KMS-11 (cell line): ENCODE measurements at regions not wholly inside any gene's neighbourhood (a gene's known extent, or its start where the extent isn't known, plus 50 kb on each side); places are given as distances from the start of the nearest gene placed in this dataset.

Source experiments
- H2AFZ ChIP-seq: fragments of 200-600 bp; sonication (generic); 2 replicates; pipeline ENCODE4 v1.6.1; 2016; ENCODE audit warnings: antibody characterized with exemption, mixed run types, low read depth
- H3K27ac ChIP-seq: fragments of 200-600 bp; sonication (generic); 2 replicates; pipeline ENCODE4 v1.6.1; 2016; ENCODE audit warnings: mild to moderate bottlenecking, mixed run types
- H3K27me3 ChIP-seq: fragments of 200-600 bp; sonication (generic); 2 replicates; pipeline ENCODE4 v1.6.1; 2017; ENCODE audit warnings: mild to moderate bottlenecking, low read depth, mixed run types, moderate library complexity; ENCODE audit not compliant: insufficient read depth
- H3K36me3 ChIP-seq: fragments of 200-600 bp; sonication (generic); 2 replicates; pipeline ENCODE4 v1.6.1; 2017; ENCODE audit warnings: mild to moderate bottlenecking, mixed run types; ENCODE audit not compliant: insufficient read depth
- H3K4me1 ChIP-seq: fragments of 200-600 bp; sonication (generic); 2 replicates; pipeline ENCODE4 v1.6.1; 2016; ENCODE audit warnings: mild to moderate bottlenecking, low read depth, mixed run types; ENCODE audit not compliant: poor library complexity, severe bottlenecking
- H3K4me2 ChIP-seq: fragments of 200-600 bp; sonication (generic); 2 replicates; pipeline ENCODE4 v1.7.0; 2016; ENCODE audit warnings: mild to moderate bottlenecking, mixed run types
- H3K4me3 ChIP-seq: fragments of 200-600 bp; sonication (generic); IDR thresholded peaks from 2 replicates; pipeline ENCODE4 v1.6.1; 2017; ENCODE audit warnings: low read depth, low read length, mixed read lengths; ENCODE audit not compliant: insufficient read depth
- H3K79me2 ChIP-seq: fragments of 200-600 bp; sonication (generic); 2 replicates; pipeline ENCODE4 v1.6.1; 2016; ENCODE audit warnings: low read depth, mixed run types; ENCODE audit not compliant: insufficient read depth
- H3K9ac ChIP-seq: fragments of 200-600 bp; sonication (generic); 2 replicates; pipeline ENCODE4 v1.6.1; 2016; ENCODE audit warnings: mild to moderate bottlenecking, mixed run types
- H4K20me1 ChIP-seq: fragments of 200-600 bp; sonication (generic); 2 replicates; pipeline ENCODE4 v1.6.1; 2016; ENCODE audit warnings: mild to moderate bottlenecking, mixed run types; ENCODE audit not compliant: insufficient read depth
- TF ChIP-seq, protein P1 (sequence below): fragments of 200-600 bp; sonication (generic); conservative IDR thresholded peaks from 2 replicates; pipeline ENCODE4 v1.6.1; 2017; ENCODE audit warnings: low read depth, mild to moderate bottlenecking, antibody characterized with exemption, low read length, moderate library complexity, mixed read lengths

DNA sequence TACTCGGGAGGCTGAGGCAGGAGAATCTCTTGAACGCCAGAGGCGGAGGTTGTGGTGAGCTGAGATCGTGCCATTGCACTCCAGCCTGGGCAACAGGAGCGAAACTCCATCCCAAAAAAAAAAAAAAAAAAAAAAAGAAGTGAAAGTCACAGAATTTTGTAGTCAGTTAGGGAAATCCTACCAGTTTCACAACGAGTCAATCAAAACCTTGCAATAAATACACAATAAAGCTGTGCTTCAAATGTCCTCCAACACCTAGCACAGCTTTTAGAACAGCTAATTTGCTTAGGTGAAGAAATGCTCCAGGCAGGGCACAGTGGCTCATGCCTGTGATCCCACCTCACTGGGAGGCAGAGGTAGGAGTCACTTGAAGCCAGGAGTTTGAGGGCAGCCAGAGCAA, 112.8 kb upstream of the ATF7IP start:
- Histone ChIP-seq H2AFZ (no peak overlapping the region), H3K4me2 (no peak overlapping the region), H3K27me3 (no peaks in the 10 kb centered on the region), H3K27ac (no peak overlapping the region), H3K4me1 (peaks cover 17% of the 10 kb centered on the region), H3K36me3 (no peaks in the 10 kb centered on the region), H3K9ac (no peak overlapping the region), H3K4me3 (no peak overlapping the region), H3K79me2 (no peaks in the 10 kb centered on the region), H4K20me1 (no peaks in the 10 kb centered on the region)
- TF ChIP-seq, protein P1, sequence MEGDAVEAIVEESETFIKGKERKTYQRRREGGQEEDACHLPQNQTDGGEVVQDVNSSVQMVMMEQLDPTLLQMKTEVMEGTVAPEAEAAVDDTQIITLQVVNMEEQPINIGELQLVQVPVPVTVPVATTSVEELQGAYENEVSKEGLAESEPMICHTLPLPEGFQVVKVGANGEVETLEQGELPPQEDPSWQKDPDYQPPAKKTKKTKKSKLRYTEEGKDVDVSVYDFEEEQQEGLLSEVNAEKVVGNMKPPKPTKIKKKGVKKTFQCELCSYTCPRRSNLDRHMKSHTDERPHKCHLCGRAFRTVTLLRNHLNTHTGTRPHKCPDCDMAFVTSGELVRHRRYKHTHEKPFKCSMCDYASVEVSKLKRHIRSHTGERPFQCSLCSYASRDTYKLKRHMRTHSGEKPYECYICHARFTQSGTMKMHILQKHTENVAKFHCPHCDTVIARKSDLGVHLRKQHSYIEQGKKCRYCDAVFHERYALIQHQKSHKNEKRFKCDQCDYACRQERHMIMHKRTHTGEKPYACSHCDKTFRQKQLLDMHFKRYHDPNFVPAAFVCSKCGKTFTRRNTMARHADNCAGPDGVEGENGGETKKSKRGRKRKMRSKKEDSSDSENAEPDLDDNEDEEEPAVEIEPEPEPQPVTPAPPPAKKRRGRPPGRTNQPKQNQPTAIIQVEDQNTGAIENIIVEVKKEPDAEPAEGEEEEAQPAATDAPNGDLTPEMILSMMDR, result no peak

DNA sequence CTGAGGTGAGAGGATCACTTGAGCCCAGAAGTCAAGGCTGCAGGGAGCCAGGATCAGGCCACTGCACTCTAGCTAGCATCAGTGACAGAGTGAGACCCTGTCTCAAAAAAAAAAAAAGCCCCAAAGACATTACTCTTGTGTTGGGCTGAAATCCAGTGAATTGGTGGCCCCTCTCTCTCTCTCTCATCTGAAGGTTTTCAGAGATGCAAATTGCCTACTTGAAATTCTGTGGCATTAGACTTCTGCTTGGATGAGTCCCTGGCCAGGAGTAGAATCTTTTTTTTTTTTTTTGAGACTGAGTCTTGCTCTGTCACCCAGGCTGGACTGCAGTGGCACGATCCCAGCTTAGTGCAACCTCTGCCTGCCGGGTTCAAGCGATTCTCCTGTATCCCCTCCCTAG, 112.0 kb upstream of the ATF7IP start:
- no peak overlapping the region for H3K9ac ChIP-seq
- no peak overlapping the region for H2AFZ ChIP-seq
- H3K4me3 ChIP-seq, result no peak overlapping the region
- TF ChIP-seq, protein P1, result no peak
- H3K79me2 ChIP-seq, result no peaks in the 10 kb centered on the region
- no peaks in the 10 kb centered on the region for H3K36me3 ChIP-seq
- no peak overlapping the region for H3K4me2 ChIP-seq
- H3K27me3 ChIP-seq, result no peaks in the 10 kb centered on the region
- no peaks in the 10 kb centered on the region for H4K20me1 ChIP-seq
- H3K27ac ChIP-seq, result no peak overlapping the region
- H3K4me1 ChIP-seq, result peaks cover 25% of the 10 kb centered on the region

DNA sequence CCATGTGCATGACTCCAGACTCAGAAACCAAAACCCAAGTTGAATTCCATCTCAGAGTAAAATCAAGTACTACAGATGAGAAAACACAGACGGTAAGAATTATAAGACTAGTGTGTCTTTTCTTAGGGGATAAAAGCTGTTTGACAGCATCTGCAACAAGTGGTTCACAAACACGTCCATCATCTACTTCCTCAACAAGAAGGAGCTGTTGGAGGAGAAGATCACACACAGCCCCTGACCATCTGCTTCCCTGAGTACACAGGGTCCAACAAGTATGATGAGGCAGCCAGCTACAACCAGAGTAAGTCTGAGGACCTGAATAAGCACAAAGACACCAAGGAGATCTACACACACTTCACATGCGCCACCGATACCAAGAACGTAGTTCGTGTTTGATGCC, 110.7 kb upstream of the ATF7IP start:
- Histone ChIP-seq H3K27me3 (no peaks in the 10 kb centered on the region), H3K36me3 (no peaks in the 10 kb centered on the region), H3K4me3 (no peak overlapping the region), H3K27ac (no peak overlapping the region), H3K4me1 (peaks cover 29% of the 10 kb centered on the region), H3K9ac (no peak overlapping the region), H3K79me2 (no peaks in the 10 kb centered on the region), H4K20me1 (no peaks in the 10 kb centered on the region), H3K4me2 (no peak overlapping the region), H2AFZ (no peak overlapping the region)
- TF ChIP-seq, protein P1, result no peak

DNA sequence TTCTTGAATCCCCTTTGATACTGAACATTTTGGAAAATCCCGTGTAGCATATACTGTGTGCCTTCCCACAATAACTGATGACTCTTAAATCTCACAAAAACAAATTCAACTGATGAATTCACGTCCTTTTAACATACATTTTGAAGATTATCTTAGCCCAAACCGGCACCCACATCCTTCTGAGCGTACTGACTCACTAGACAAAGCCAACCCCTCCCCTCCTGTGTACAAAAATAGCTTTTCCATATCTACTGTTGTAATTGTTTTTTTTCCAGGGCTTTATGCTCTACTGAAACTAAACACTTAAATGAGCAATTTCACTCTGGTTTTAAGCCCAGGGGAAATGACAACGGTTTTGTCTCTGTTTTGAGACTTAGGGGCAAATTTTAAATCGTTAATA, 109.4 kb upstream of the ATF7IP start:
- no peak overlapping the region for H3K4me2 ChIP-seq
- H3K4me1 ChIP-seq, result peaks cover 29% of the 10 kb centered on the region
- H2AFZ ChIP-seq, result no peak overlapping the region
- H3K27ac ChIP-seq, result no peak overlapping the region
- no peaks in the 10 kb centered on the region for H4K20me1 ChIP-seq
- TF ChIP-seq, protein P1, result no peak
- no peak overlapping the region for H3K9ac ChIP-seq
- H3K4me3 ChIP-seq, result no peak overlapping the region
- H3K36me3 ChIP-seq, result no peaks in the 10 kb centered on the region
- no peaks in the 10 kb centered on the region for H3K27me3 ChIP-seq
- H3K79me2 ChIP-seq, result no peaks in the 10 kb centered on the region
